Activated T-cell treated with anti-CD3 and anti-CD28 coated beads, Interleukin-2, amount 50 U/mL, for 72 hours (primary cell): ENCODE measurements at regions not wholly inside any gene's neighbourhood (a gene's known extent, or its start where the extent isn't known, plus 50 kb on each side); places are given as distances from the start of the nearest gene placed in this dataset.

ENCODE experiments used
- ATAC-seq, 2 donors: fragments of 150-1000 bp; cut with Tn5 transposase; replicated peaks in 1 of 2; 2 replicates each; pipeline ENCODE4 v1.10.0; 2021; ENCODE audit warnings: moderate library complexity in 2 of 2, mild to moderate bottlenecking in 1 of 2
- DNase-seq, 2 donors: peaks; one replicate each; pipeline ENCODE4 v3.0.0; 2021 to 2022; ENCODE audit warnings: mixed read lengths in 1 of 2
- H3K27ac Mint-ChIP-seq: one replicate; pipeline ENCODE4 v1.8.0; 2022; ENCODE audit warnings: mild to moderate bottlenecking, moderate library complexity, mixed read lengths
- H3K27me3 Mint-ChIP-seq: one replicate; pipeline ENCODE4 v1.8.0; 2022; ENCODE audit warnings: low read depth, mixed read lengths
- H3K36me3 Mint-ChIP-seq, 2 donors: one replicate each; pipeline ENCODE4 v1.8.0; 2022; ENCODE audit warnings: mixed read lengths in 2 of 2, mild to moderate bottlenecking in 1 of 2; ENCODE audit not compliant: insufficient read depth in 2 of 2
- H3K4me1 Mint-ChIP-seq: one replicate; pipeline ENCODE4 v1.8.0; 2022; ENCODE audit warnings: low read depth, mixed read lengths
- H3K4me3 Mint-ChIP-seq, 2 donors: one replicate each; pipeline ENCODE4 v1.8.0; 2022; ENCODE audit warnings: mild to moderate bottlenecking in 2 of 2, mixed read lengths in 2 of 2, moderate library complexity in 2 of 2
- H3K9me3 Mint-ChIP-seq, 2 donors: one replicate each; pipeline ENCODE4 v1.8.0; 2022; ENCODE audit warnings: mixed read lengths in 2 of 2

DNA sequence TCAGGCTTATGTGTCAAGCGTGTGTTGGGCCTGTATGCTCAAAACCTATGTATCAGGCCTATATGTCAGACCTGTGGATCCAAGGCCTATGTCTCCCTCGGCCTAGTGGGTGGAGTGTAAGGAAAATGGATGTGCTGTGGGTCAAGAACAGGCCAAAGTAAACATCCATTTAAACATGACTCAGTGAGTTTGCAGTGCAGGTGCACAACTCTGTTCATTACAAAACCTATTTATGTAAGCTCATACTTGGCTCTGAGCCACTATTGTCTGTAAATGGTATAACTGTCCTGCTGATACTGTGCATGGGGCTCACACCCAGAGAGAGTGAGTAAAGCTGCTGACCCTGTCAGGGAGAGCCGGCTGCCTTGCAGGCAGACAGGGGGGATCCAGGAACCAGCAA lies 249.7 kb upstream of the AVPR1A start:
- peaks cover 2 to 4% of the 10 kb centered on the region in 2 donors for H3K9me3 Mint-ChIP-seq
- H3K27me3 Mint-ChIP-seq: no peaks in the 10 kb centered on the region
- no peaks in the 10 kb centered on the region for H3K36me3 Mint-ChIP-seq
- no peak overlapping the region for H3K27ac Mint-ChIP-seq
- no peak overlapping the region for H3K4me3 Mint-ChIP-seq
- H3K4me1 Mint-ChIP-seq: no peaks in the 10 kb centered on the region
- no peak for ATAC-seq
- DNase-seq: no peak

DNA sequence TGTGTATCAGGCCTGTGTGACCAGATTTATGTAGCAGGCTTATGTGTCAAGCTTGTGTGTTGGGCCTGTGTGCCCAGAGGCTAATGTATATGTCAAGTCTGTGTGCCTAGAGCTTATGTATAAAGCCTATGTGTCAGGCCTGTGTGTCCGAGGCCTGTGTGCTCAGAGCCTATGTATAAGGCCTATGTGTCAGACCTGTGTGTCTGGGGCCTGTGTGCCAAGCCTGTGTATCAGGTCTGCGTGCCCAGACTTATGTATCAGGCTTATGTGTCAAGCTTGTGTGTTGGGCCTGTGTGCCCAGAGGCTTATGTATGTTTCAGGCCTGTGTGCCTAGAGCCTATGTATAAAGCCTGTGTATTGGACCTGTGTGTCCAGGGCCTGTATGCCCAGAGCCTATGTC lies 249.3 kb upstream of the AVPR1A start:
- H3K4me3 Mint-ChIP-seq: no peak overlapping the region
- H3K27me3 Mint-ChIP-seq: no peaks in the 10 kb centered on the region
- H3K4me1 Mint-ChIP-seq: no peaks in the 10 kb centered on the region
- no peaks in the 10 kb centered on the region for H3K36me3 Mint-ChIP-seq
- peaks cover 2 to 4% of the 10 kb centered on the region in 2 donors for H3K9me3 Mint-ChIP-seq
- ATAC-seq (no peak), DNase-seq (no peak)
- no peak overlapping the region for H3K27ac Mint-ChIP-seq

- ATAC-seq (no peak), DNase-seq (no peak)
- Mint-ChIP-seq H3K36me3 (no peaks in the 10 kb centered on the region), H3K27ac (no peak overlapping the region), H3K9me3 (peaks cover 2 to 4% of the 10 kb centered on the region in 2 donors), H3K27me3 (no peaks in the 10 kb centered on the region), H3K4me1 (no peaks in the 10 kb centered on the region), H3K4me3 (no peak overlapping the region)
Observed at GRCh38 chr12:63397807-63398206, 246.8 kb upstream of the AVPR1A start.

GRCh38 chr12:63396135-63396534 lies 245.1 kb upstream of the AVPR1A start:
- Mint-ChIP-seq H3K27ac (no peak overlapping the region), H3K27me3 (no peaks in the 10 kb centered on the region), H3K4me1 (no peaks in the 10 kb centered on the region), H3K9me3 (peaks cover 2 to 4% of the 10 kb centered on the region in 2 donors), H3K36me3 (no peaks in the 10 kb centered on the region), H3K4me3 (no peak overlapping the region)
- no peak for DNase-seq
- no peak for ATAC-seq

DNA sequence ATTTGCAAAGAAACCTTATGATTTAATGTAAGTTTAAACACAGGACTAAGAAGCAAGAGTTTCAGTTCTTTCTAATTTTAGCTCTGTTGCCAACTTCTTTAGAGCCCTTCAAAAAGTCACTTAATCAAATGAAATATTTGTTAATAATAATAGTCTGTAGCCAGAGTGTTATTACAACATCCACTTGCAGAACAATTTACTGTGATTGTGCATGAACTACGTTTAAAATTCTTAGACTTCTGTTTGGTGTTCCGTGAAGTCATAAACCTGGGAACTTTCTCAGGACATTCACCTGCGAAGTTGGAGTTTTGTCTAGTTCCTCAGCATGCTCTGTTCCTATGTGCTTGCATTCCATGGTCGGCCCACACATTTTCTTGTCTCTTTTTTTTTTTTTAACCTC lies 244.0 kb upstream of the AVPR1A start:
- ATAC-seq (no peak), DNase-seq (no peak)
- H3K4me1 Mint-ChIP-seq: no peaks in the 10 kb centered on the region
- no peak overlapping the region for H3K4me3 Mint-ChIP-seq
- H3K9me3 Mint-ChIP-seq: peaks cover 2 to 4% of the 10 kb centered on the region in 2 donors
- H3K27me3 Mint-ChIP-seq: no peaks in the 10 kb centered on the region
- no peak overlapping the region for H3K27ac Mint-ChIP-seq
- no peaks in the 10 kb centered on the region for H3K36me3 Mint-ChIP-seq

DNA sequence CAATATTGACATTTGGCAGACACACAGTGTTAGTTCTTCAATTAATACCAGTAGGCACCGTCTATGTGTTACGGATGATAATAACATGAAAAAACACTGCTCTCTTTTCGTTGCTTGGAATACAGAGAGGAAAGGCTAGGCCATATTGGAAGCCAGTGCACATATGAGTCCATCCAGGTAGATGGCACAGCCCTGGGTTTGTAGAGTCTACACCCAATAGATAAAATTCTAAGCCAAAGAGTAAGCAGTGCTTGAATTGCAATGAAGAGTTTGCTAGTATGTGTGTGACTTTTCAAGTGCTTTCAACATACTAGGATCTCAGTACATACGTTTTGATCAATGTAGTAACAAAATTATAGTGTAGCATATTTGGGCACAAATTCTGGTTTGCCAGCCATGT lies 243.3 kb upstream of the AVPR1A start:
- Mint-ChIP-seq H3K4me1 (no peaks in the 10 kb centered on the region), H3K27ac (no peak overlapping the region)
- ATAC-seq: no peak

GRCh38 chr12:63389211-63389610 lies 238.2 kb upstream of the AVPR1A start:
- Mint-ChIP-seq H3K9me3 (no peaks in the 10 kb centered on the region), H3K36me3 (no peaks in the 10 kb centered on the region), H3K27ac (no peak overlapping the region), H3K27me3 (no peaks in the 10 kb centered on the region), H3K4me3 (no peak overlapping the region), H3K4me1 (no peaks in the 10 kb centered on the region)
- ATAC-seq (no peak), DNase-seq (no peak)

More for the DNA sequence above, 243.3 kb upstream of the AVPR1A start:
- Mint-ChIP-seq H3K36me3 (no peaks in the 10 kb centered on the region), H3K9me3 (peaks cover 2 to 4% of the 10 kb centered on the region in 2 donors), H3K27me3 (no peaks in the 10 kb centered on the region), H3K4me3 (no peak overlapping the region)
- no peak for DNase-seq

- ATAC-seq (no peak), DNase-seq (no peak)
- Mint-ChIP-seq H3K27me3 (no peaks in the 10 kb centered on the region), H3K4me1 (no peaks in the 10 kb centered on the region), H3K27ac (no peak overlapping the region), H3K9me3 (no peaks in the 10 kb centered on the region), H3K4me3 (no peak overlapping the region), H3K36me3 (no peaks in the 10 kb centered on the region)
Observed at GRCh38 chr12:63387771-63388170, 236.8 kb upstream of the AVPR1A start.

DNA sequence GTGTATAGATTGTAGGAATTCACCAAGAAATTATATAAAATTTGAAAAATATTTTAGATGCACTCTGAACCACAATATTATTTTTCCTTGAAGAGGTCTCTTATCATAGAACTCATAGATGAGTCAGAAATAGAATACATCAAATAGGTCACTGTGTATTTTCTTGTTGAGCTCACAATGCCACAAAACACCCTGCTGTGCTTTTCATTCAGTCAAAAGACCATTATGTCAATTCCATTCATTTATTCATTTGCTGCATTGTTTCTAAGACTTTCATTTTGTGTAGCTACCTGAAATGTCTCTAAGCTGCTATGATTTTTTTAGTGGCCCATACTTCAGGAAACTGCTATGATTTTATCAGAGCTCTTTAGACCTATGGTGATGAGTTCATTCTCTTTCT lies 231.9 kb upstream of the AVPR1A start:
- H3K27me3 Mint-ChIP-seq: no peaks in the 10 kb centered on the region

GRCh38 chr12:63362791-63363190 lies 211.8 kb upstream of the AVPR1A start:
- no peaks in the 10 kb centered on the region for H3K4me1 Mint-ChIP-seq
- H3K36me3 Mint-ChIP-seq: no peaks in the 10 kb centered on the region
- peaks cover 1 to 4% of the 10 kb centered on the region in 2 donors for H3K9me3 Mint-ChIP-seq
- H3K27me3 Mint-ChIP-seq: no peaks in the 10 kb centered on the region
- DNase-seq (no peak), ATAC-seq (no peak)
- H3K4me3 Mint-ChIP-seq: no peak overlapping the region
- no peak overlapping the region for H3K27ac Mint-ChIP-seq

More for the DNA sequence above, 231.9 kb upstream of the AVPR1A start:
- H3K4me3 Mint-ChIP-seq: no peak overlapping the region
- H3K4me1 Mint-ChIP-seq: no peaks in the 10 kb centered on the region
- ATAC-seq (no peak), DNase-seq (no peak)
- H3K27ac Mint-ChIP-seq: no peak overlapping the region
- H3K36me3 Mint-ChIP-seq: no peaks in the 10 kb centered on the region
- H3K9me3 Mint-ChIP-seq: peaks cover 0 to 4% of the 10 kb centered on the region in 2 donors

GRCh38 chr12:63362166-63362565 lies 211.2 kb upstream of the AVPR1A start:
- no peak for ATAC-seq
- no peaks in the 10 kb centered on the region for H3K4me1 Mint-ChIP-seq

DNA sequence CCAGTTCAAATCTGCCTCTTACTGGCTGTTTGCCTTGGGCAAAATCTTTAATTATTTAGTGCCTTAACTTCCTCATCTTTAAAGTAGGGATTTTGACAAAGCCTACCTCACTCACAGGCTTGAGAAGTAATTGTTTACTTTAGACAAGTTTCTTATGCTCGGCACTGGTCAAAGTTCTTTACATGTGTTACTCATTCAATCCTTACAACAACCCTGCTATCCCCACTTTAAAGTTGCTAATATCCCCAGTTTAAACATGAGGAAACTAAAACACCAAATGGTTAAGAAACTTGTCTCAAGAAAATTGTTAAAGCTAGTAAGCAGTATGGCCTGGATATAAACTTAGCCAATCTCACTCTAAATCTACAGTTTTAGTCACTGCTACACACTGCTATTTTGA lies 204.0 kb upstream of the AVPR1A start:
- DNase-seq: no peak
- H3K4me1 Mint-ChIP-seq: no peaks in the 10 kb centered on the region
- no peaks in the 10 kb centered on the region for H3K27me3 Mint-ChIP-seq
- no peak for ATAC-seq
- no peak overlapping the region for H3K27ac Mint-ChIP-seq
- no peak overlapping the region for H3K4me3 Mint-ChIP-seq
- H3K36me3 Mint-ChIP-seq: no peaks in the 10 kb centered on the region
- H3K9me3 Mint-ChIP-seq: peaks cover 0 to 2% of the 10 kb centered on the region in 2 donors

More at GRCh38 chr12:63362166-63362565, 211.2 kb upstream of the AVPR1A start:
- peaks cover 1 to 4% of the 10 kb centered on the region in 2 donors for H3K9me3 Mint-ChIP-seq
- no peaks in the 10 kb centered on the region for H3K36me3 Mint-ChIP-seq
- H3K27me3 Mint-ChIP-seq: no peaks in the 10 kb centered on the region
- no peak overlapping the region for H3K4me3 Mint-ChIP-seq
- H3K27ac Mint-ChIP-seq: no peak overlapping the region
- DNase-seq: no peak

GRCh38 chr12:63353559-63353958 lies 202.6 kb upstream of the AVPR1A start:
- H3K4me1 Mint-ChIP-seq: no peaks in the 10 kb centered on the region
- no peak for ATAC-seq
- no peaks in the 10 kb centered on the region for H3K36me3 Mint-ChIP-seq
- DNase-seq: no peak
- peaks cover 0 to 2% of the 10 kb centered on the region in 2 donors for H3K9me3 Mint-ChIP-seq
- no peak overlapping the region for H3K4me3 Mint-ChIP-seq
- no peaks in the 10 kb centered on the region for H3K27me3 Mint-ChIP-seq
- H3K27ac Mint-ChIP-seq: no peak overlapping the region

DNA sequence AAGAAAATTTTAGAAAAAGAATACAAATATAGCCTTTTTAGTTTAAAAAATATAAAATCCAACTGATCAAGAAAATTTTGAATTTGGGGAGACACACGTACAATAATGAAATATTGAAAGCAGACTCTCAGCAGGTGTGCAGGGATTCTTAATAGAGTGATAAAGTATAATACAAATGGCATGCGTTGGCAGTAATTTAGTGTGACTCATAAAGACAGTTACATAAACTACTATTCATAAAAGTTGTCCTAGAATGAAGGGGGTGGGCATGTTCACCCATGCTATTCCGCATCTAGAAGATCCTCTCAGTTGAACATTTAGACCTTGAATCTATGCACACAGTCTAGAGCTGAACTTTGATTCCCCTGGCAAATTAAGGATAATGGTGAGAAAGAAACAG lies 200.4 kb upstream of the AVPR1A start:
- ATAC-seq (no peak), DNase-seq (no peak)
- no peak overlapping the region for H3K4me3 Mint-ChIP-seq
- no peaks in the 10 kb centered on the region for H3K4me1 Mint-ChIP-seq
- H3K9me3 Mint-ChIP-seq: no peaks in the 10 kb centered on the region
- no peaks in the 10 kb centered on the region for H3K27me3 Mint-ChIP-seq
- H3K27ac Mint-ChIP-seq: no peak overlapping the region
- H3K36me3 Mint-ChIP-seq: no peaks in the 10 kb centered on the region
